RWPE2 (cell line): ENCODE measurements at regions not wholly inside any gene's neighbourhood (a gene's known extent, or its start where the extent isn't known, plus 50 kb on each side); places are given as distances from the start of the nearest gene placed in this dataset.
"Not testable (repeated sequence)": the region's sequence is repeated elsewhere in the genome, so short reads cannot be mapped to it uniquely, and the experiment has no call there.

Experiments used
- ATAC-seq: fragments of 200-7000 bp; cut with Tn5 transposase; 3 replicates; pipeline ENCODE4 v1.9.1; 2021; ENCODE audit warnings: low read depth
- DNase-seq: peaks from one replicate; pipeline ENCODE4 v3.0.0-alpha.2; 2020; ENCODE audit warnings: low spot score
- H3K27ac ChIP-seq: fragments of 450-650 bp; 2 replicates; pipeline ENCODE4 v1.5.1; 2017; ENCODE audit warnings: mild to moderate bottlenecking; ENCODE audit not compliant: poor library complexity, severe bottlenecking
- H3K27me3 ChIP-seq: fragments of 250-450 bp; sonication (Bioruptor Pico); 2 replicates; pipeline ENCODE4 v1.5.1; 2021; ENCODE audit warnings: mild to moderate bottlenecking, moderate library complexity; ENCODE audit not compliant: insufficient read depth, poor library complexity, severe bottlenecking
- H3K36me3 ChIP-seq: fragments of 250-450 bp; sonication (Bioruptor Pico); 2 replicates; pipeline ENCODE4 v1.5.1; 2020; ENCODE audit warnings: low read depth, mild to moderate bottlenecking, moderate library complexity
- H3K4me1 ChIP-seq: fragments of 250-450 bp; sonication (Bioruptor Pico); 2 replicates; pipeline ENCODE4 v1.5.1; 2021; ENCODE audit warnings: mild to moderate bottlenecking, moderate library complexity; ENCODE audit not compliant: insufficient read depth, poor library complexity, severe bottlenecking
- H3K4me3 ChIP-seq: fragments of 250-450 bp; sonication (Bioruptor Pico); 2 replicates; pipeline ENCODE4 v1.5.1; 2021; ENCODE audit warnings: mild to moderate bottlenecking, moderate library complexity; ENCODE audit not compliant: severe bottlenecking
- H3K9me3 ChIP-seq: fragments of 250-450 bp; sonication (Bioruptor Pico); 2 replicates; pipeline ENCODE4 v1.5.1; 2021; ENCODE audit warnings: mild to moderate bottlenecking, moderate library complexity; ENCODE audit not compliant: severe bottlenecking
- CTCF ChIP-seq: fragments of 450-650 bp; IDR thresholded peaks from one replicate; pipeline ENCODE4 v1.5.1; 2017; ENCODE audit warnings: mild to moderate bottlenecking, moderate library complexity; ENCODE audit not compliant: poor library complexity, severe bottlenecking

- TF ChIP-seq CTCF: no peak
- no peak for DNase-seq
- no peak overlapping the region for H3K27ac ChIP-seq
- no peaks in the 10 kb centered on the region for H3K4me1 ChIP-seq
- H3K27me3 ChIP-seq: no peaks in the 10 kb centered on the region
- H3K4me3 ChIP-seq: no peak overlapping the region
- H3K36me3 ChIP-seq: no peaks in the 10 kb centered on the region
- no peak for ATAC-seq
- H3K9me3 ChIP-seq: peaks cover 3% of the 10 kb centered on the region
Measured at GRCh38 chr2:237236188-237236587, 150.5 kb downstream of the COPS8 start.

GRCh38 chr2:237238249-237238648 is 152.6 kb downstream of the COPS8 start:
- Histone ChIP-seq H3K4me3 (no peak overlapping the region), H3K27ac (no peak overlapping the region), H3K36me3 (no peaks in the 10 kb centered on the region), H3K4me1 (no peaks in the 10 kb centered on the region), H3K27me3 (no peaks in the 10 kb centered on the region), H3K9me3 (peaks cover 8% of the 10 kb centered on the region)
- ATAC-seq (no peak), DNase-seq (no peak)
- TF ChIP-seq CTCF: no peak

- Histone ChIP-seq H3K4me3 (no peak overlapping the region), H3K4me1 (no peaks in the 10 kb centered on the region), H3K27me3 (no peaks in the 10 kb centered on the region), H3K27ac (no peak overlapping the region), H3K9me3 (peaks cover 10% of the 10 kb centered on the region), H3K36me3 (no peaks in the 10 kb centered on the region)
- ATAC-seq (no peak), DNase-seq (no peak)
- no peak for TF ChIP-seq CTCF
Measured at GRCh38 chr2:237240252-237240651, 154.6 kb downstream of the COPS8 start.

GRCh38 chr2:237240868-237241267 is 155.2 kb downstream of the COPS8 start:
- not testable (repeated sequence) for H3K27ac ChIP-seq, H3K9me3 ChIP-seq, H3K36me3 ChIP-seq, H3K4me1 ChIP-seq, H3K27me3 ChIP-seq, DNase-seq, H3K4me3 ChIP-seq, ATAC-seq

GRCh38 chr2:237242091-237242536 is 156.4 kb downstream of the COPS8 start:
- Histone ChIP-seq H3K9me3 (peaks cover 10% of the 10 kb centered on the region), H3K27ac (no peak overlapping the region), H3K4me3 (no peak overlapping the region), H3K4me1 (no peaks in the 10 kb centered on the region), H3K36me3 (no peaks in the 10 kb centered on the region), H3K27me3 (no peaks in the 10 kb centered on the region)
- no peak for TF ChIP-seq CTCF
- no peak for ATAC-seq
- DNase-seq: no peak
